ENCODE measurements at regions not wholly inside any gene's neighbourhood (a gene's known extent, or its start where the extent isn't known, plus 50 kb on each side); places are given as distances from the start of the nearest gene placed in this dataset.

DNA sequence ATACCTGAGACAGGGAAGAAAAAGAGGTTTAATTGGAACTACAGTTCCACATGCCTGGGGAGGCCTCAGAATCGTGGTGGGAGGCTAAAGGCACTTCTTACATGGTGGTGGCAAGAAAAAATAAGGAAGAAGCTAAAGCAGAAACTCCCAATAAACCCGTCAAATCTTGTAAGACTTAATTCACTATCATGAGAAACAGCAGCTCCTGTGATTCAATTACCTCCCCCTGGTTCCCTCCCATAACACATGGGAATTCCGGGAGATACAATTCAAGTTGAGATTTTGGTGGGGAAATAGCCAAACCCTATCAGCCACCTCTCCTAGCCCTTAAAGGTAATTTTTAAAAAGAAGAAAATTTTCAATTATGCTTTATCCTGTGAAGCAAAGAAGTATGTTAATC, 728.8 kb downstream of the RNF144A start:
- H3K27me3 ChIP-seq = no peaks in the 10 kb centered on the region
- DNase-seq (ENCODE audit: extremely low spot score) = no peak
- no peak overlapping the region for H3K27ac ChIP-seq (replicated peaks in 1 of 4)
- 66% methylated on average over 3 of the region's 3 CpGs for WGBS
- H3K9me3 ChIP-seq = peaks cover 0 to 6% (median 5%) of the 10 kb centered on the region in 4 donors
- no peaks in the 10 kb centered on the region for H3K36me3 ChIP-seq
- intact Hi-C loops (cut with DNase I) = no loop called here
- TF ChIP-seq POLR2AphosphoS5 (IDR thresholded peaks at IDR 0.05) = no peak
- no peak overlapping the region for H3K4me3 ChIP-seq
- H3K4me1 ChIP-seq = no peaks in the 10 kb centered on the region

DNA sequence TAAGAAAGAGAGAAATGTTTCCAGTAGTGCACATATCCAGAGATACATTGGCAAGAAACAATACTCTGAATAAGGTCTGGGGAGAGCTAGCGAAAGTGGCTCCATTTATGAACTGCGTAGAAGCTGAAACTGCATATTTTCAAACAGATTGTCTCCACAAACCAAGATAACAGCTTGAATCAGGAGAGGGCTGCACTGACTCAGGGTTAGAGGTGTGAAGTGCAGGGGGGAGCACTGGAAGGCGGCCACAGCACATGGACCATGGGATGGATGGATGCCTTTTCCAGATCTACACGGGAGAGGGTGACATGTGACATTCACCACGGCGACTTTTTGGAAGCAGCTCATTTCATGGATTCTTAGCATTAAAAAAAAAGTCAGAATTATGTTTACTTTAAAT, 729.4 kb downstream of the RNF144A start:
- Histone ChIP-seq H3K4me1 (no peaks in the 10 kb centered on the region), H3K9me3 (no peaks in the 10 kb centered on the region), H3K36me3 (no peaks in the 10 kb centered on the region), H3K27ac (replicated peaks in 1 of 4) (no peak overlapping the region), H3K27me3 (no peaks in the 10 kb centered on the region), H3K4me3 (no peak overlapping the region)
- 68% methylated on average over 6 of the region's 6 CpGs for WGBS
- TF ChIP-seq POLR2A (IDR thresholded peaks at IDR 0.05; ENCODE audit: low read depth) (no peak), POLR2AphosphoS5 (IDR thresholded peaks at IDR 0.05) (no peak), EP300 (IDR thresholded peaks at IDR 0.05) (no peak)
- TF ChIP-seq, protein P1, sequence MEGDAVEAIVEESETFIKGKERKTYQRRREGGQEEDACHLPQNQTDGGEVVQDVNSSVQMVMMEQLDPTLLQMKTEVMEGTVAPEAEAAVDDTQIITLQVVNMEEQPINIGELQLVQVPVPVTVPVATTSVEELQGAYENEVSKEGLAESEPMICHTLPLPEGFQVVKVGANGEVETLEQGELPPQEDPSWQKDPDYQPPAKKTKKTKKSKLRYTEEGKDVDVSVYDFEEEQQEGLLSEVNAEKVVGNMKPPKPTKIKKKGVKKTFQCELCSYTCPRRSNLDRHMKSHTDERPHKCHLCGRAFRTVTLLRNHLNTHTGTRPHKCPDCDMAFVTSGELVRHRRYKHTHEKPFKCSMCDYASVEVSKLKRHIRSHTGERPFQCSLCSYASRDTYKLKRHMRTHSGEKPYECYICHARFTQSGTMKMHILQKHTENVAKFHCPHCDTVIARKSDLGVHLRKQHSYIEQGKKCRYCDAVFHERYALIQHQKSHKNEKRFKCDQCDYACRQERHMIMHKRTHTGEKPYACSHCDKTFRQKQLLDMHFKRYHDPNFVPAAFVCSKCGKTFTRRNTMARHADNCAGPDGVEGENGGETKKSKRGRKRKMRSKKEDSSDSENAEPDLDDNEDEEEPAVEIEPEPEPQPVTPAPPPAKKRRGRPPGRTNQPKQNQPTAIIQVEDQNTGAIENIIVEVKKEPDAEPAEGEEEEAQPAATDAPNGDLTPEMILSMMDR (IDR thresholded peaks at IDR 0.05) = no peak
- no peak for DNase-seq (ENCODE audit: extremely low spot score)
- intact Hi-C loops (cut with DNase I) = no loop called here

DNA sequence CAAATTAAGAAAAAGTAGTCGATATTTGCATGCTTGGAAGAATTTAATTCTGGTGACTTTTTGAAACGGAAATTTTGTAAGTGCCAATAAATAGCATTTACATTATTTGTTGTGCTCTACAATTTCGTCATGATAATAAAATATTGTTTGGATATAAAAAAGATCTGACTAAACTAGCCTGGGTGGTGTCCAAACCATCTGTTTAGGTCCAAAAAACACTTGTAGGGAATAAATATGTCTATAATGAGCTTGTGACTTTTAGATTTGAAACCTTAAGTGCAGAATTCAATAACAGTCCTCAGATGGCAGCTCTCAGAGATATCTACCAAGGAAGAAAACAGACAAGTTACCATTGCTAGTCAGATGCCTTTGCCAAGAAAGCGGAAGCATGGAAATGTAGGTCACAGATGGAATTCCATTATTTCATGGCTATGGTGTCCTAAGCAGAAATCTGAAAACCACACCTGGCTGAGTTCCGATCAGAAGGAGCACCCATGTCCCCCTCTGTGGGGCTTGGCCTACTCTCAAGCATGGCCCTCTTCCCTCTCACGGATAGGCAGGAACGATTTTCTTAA, 731.1 kb downstream of the RNF144A start:
- Histone ChIP-seq H3K9me3 (peaks cover 0 to 4% (median 1%) of the 10 kb centered on the region in 4 donors), H3K4me3 (no peak overlapping the region), H3K27me3 (no peaks in the 10 kb centered on the region), H3K27ac (replicated peaks in 1 of 4) (no peak overlapping the region), H3K4me1 (no peaks in the 10 kb centered on the region), H3K36me3 (no peaks in the 10 kb centered on the region)
- TF ChIP-seq POLR2AphosphoS5 (IDR thresholded peaks at IDR 0.05) (no peak), POLR2A (IDR thresholded peaks at IDR 0.05; ENCODE audit: low read depth) (no peak), EP300 (IDR thresholded peaks at IDR 0.05) (no peak)
- TF ChIP-seq, protein P1 (IDR thresholded peaks at IDR 0.05) = no peak
- WGBS = 87% methylated on average over 7 of the region's 7 CpGs
- no peak for DNase-seq (ENCODE audit: extremely low spot score)
- intact Hi-C loops (cut with DNase I) = no loop called here

DNA sequence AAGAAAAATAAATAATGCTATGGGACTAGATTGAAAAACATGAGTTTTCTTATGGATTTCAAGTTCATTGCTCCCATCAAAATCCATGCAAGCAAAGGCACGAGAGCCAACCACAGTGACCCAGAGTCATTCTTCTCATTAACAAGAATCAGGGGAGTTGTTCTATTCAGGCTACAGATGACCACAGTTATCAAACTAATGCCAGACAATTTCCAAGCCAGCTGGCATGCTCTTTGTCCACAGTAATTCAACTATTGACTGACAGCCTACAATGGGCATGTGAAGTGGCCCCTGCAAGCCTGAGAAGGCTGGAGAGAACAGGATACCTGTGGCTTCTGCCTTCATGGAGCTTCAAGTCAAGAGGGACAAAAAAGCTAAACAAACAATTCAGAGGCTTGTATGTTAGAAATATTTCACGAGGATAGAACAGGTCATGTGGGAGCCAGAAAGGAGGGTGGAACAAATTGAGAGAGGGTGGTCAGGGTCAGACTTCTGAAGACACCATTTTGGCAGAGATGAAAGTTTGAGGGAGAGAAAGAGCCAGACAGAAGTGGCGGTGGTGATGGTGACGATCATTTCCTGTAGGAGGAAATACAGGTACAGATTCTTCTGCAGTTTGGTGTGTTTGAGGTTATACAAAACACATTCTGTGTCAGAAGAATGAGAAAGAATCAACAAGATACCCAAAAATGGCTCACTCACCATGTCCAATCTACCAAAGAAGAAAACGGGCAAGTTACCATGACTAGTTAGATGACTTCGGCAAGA, 732.4 kb downstream of the RNF144A start:
- no peaks in the 10 kb centered on the region for H3K27me3 ChIP-seq
- no peaks in the 10 kb centered on the region for H3K4me1 ChIP-seq
- H3K9me3 ChIP-seq = peaks cover 0 to 12% (median 6%) of the 10 kb centered on the region in 4 donors
- intact Hi-C loops (cut with DNase I) = no loop called here
- TF ChIP-seq POLR2A (IDR thresholded peaks at IDR 0.05; ENCODE audit: low read depth) (no peak), POLR2AphosphoS5 (IDR thresholded peaks at IDR 0.05) (no peak), EP300 (IDR thresholded peaks at IDR 0.05) (no peak)
- TF ChIP-seq, protein P1 (IDR thresholded peaks at IDR 0.05) = no peak
- no peaks in the 10 kb centered on the region for H3K36me3 ChIP-seq
- no peak overlapping the region for H3K4me3 ChIP-seq
- no peak overlapping the region for H3K27ac ChIP-seq (replicated peaks in 1 of 4)
- 88% methylated on average over 6 of the region's 6 CpGs for WGBS
- DNase-seq (ENCODE audit: extremely low spot score) = no peak

DNA sequence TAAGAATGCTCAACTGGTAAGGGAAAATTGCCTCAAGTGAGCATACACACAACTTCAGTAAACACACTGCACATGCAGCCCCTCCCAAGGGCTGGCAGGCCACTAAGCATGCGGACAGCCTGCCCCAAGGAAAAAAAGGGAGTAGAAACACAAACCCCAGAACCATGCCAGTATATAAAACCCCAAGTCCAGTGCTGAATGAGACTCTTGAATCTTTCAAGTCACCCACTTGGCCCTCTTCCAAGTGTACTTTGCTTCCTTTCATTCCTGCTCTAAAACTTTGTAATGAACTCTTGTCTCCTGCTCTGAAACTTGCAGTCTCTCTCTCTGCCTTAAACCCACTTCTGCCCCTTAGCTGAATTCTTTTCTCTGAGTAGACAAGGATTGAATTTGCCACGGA, 736.4 kb downstream of the RNF144A start:
- intact Hi-C loops (cut with DNase I) = no loop called here
- DNase-seq (ENCODE audit: extremely low spot score) = peak; percentile 64
- H3K9me3 ChIP-seq = peaks cover 0 to 12% (median 6%) of the 10 kb centered on the region in 4 donors
- 90% methylated on average over 2 of the region's 2 CpGs for WGBS
- H3K27me3 ChIP-seq = no peaks in the 10 kb centered on the region
- H3K4me3 ChIP-seq = no peak overlapping the region
- no peak overlapping the region for H3K27ac ChIP-seq (replicated peaks in 1 of 4)
- no peaks in the 10 kb centered on the region for H3K36me3 ChIP-seq
- no peaks in the 10 kb centered on the region for H3K4me1 ChIP-seq
- TF ChIP-seq POLR2AphosphoS5 (IDR thresholded peaks at IDR 0.05) (no peak), POLR2A (IDR thresholded peaks at IDR 0.05; ENCODE audit: low read depth) (no peak), EP300 (IDR thresholded peaks at IDR 0.05) (no peak)
- TF ChIP-seq, protein P1 (IDR thresholded peaks at IDR 0.05) = no peak

All from esophagus muscularis mucosa (tissue), 4 donors.